H9 (cell line): ENCODE measurements at regions not wholly inside any gene's neighbourhood (a gene's known extent, or its start where the extent isn't known, plus 50 kb on each side); places are given as distances from the start of the nearest gene placed in this dataset.

Source experiments
- DNase-seq: peaks from one replicate; pipeline ENCODE4 v3.0.0-alpha.2; 2017
- H2AFZ ChIP-seq: one replicate; pipeline ENCODE4 v1.6.1; 2013; ENCODE audit warnings: mild to moderate bottlenecking, low read length, control low read depth, moderate library complexity
- H2AK5ac ChIP-seq: 2 replicates; pipeline ENCODE4 v1.6.1; 2013; ENCODE audit warnings: low read length, control low read depth, mixed read lengths; ENCODE audit not compliant: insufficient read length
- H2BK120ac ChIP-seq: one replicate; pipeline ENCODE4 v1.6.1; 2013; ENCODE audit warnings: low read depth, mild to moderate bottlenecking, low read length, control low read depth, inconsistent platforms; ENCODE audit not compliant: poor library complexity, severe bottlenecking
- H2BK12ac ChIP-seq: 2 replicates; pipeline ENCODE4 v1.6.1; 2013; ENCODE audit warnings: low read length, control low read depth, mixed read lengths, low read depth; ENCODE audit not compliant: insufficient read length
- H2BK15ac ChIP-seq: 2 replicates; pipeline ENCODE4 v1.6.1; 2013; ENCODE audit warnings: low read depth, low read length, control low read depth
- H2BK20ac ChIP-seq: one replicate; pipeline ENCODE4 v1.6.1; 2013; ENCODE audit warnings: low read depth, mild to moderate bottlenecking, low read length, control low read depth, inconsistent platforms; ENCODE audit not compliant: poor library complexity, severe bottlenecking
- H2BK5ac ChIP-seq: 2 replicates; pipeline ENCODE4 v1.6.1; 2013; ENCODE audit warnings: low read length, control low read depth, mixed read lengths; ENCODE audit not compliant: insufficient read length
- H3K14ac ChIP-seq: 2 replicates; pipeline ENCODE4 v1.6.1; 2013; ENCODE audit warnings: low read length, control low read depth; ENCODE audit not compliant: insufficient read depth
- H3K18ac ChIP-seq: 2 replicates; pipeline ENCODE4 v1.6.1; 2013; ENCODE audit warnings: low read depth, mild to moderate bottlenecking, mixed read lengths, low read length, control low read depth; ENCODE audit not compliant: insufficient read length
- H3K23ac ChIP-seq: 2 replicates; pipeline ENCODE4 v1.6.1; 2013; ENCODE audit warnings: low read length, control low read depth, mixed read lengths, low read depth; ENCODE audit not compliant: insufficient read length
- H3K23me2 ChIP-seq: 2 replicates; pipeline ENCODE4 v1.6.1; 2013; ENCODE audit warnings: low read depth, mild to moderate bottlenecking, mixed read lengths, low read length, control low read depth; ENCODE audit not compliant: insufficient read length, poor library complexity, severe bottlenecking
- H3K27ac ChIP-seq: 2 replicates; pipeline ENCODE4 v1.5.1; 2013; ENCODE audit warnings: low read length, control low read depth, mixed read lengths, low read depth; ENCODE audit not compliant: insufficient read length
- H3K27me3 ChIP-seq: 2 replicates; pipeline ENCODE4 v1.6.1; 2013; ENCODE audit warnings: low read length, control low read depth, inconsistent platforms; ENCODE audit not compliant: insufficient read depth
- H3K4ac ChIP-seq: 2 replicates; pipeline ENCODE4 v1.6.1; 2013; ENCODE audit warnings: low read depth, mild to moderate bottlenecking, control low read depth, inconsistent platforms, low read length, moderate library complexity
- H3K4me1 ChIP-seq: 2 replicates; pipeline ENCODE4 v1.6.1; 2013; ENCODE audit warnings: low read length, control low read depth, inconsistent platforms; ENCODE audit not compliant: insufficient read depth
- H3K4me2 ChIP-seq: 2 replicates; pipeline ENCODE4 v1.6.1; 2013; ENCODE audit warnings: low read length, control low read depth, mixed read lengths; ENCODE audit not compliant: insufficient read length, insufficient read depth
- H3K56ac ChIP-seq: 2 replicates; pipeline ENCODE4 v1.6.1; 2013; ENCODE audit warnings: low read depth, mild to moderate bottlenecking, mixed read lengths, low read length, control low read depth; ENCODE audit not compliant: insufficient read length
- H3K79me1 ChIP-seq: 2 replicates; pipeline ENCODE4 v1.6.1; 2013; ENCODE audit warnings: low read depth, mild to moderate bottlenecking, moderate library complexity, low read length, control low read depth, inconsistent platforms; ENCODE audit not compliant: insufficient read depth, poor library complexity, severe bottlenecking
- H3K79me2 ChIP-seq: 2 replicates; pipeline ENCODE4 v1.6.1; 2013; ENCODE audit warnings: low read length, control low read depth, inconsistent platforms; ENCODE audit not compliant: insufficient read depth
- H3K9ac ChIP-seq: 2 replicates; pipeline ENCODE4 v1.6.1; 2013; ENCODE audit warnings: low read length, control low read depth, mixed read lengths; ENCODE audit not compliant: insufficient read length; ENCODE audit errors: extremely low read depth
- H3K9me3 ChIP-seq: one replicate; pipeline ENCODE4 v1.6.1; 2013; ENCODE audit warnings: low read depth, low read length, inconsistent platforms; ENCODE audit not compliant: control insufficient read depth
- H3T11ph ChIP-seq: one replicate; pipeline ENCODE4 v1.6.1; 2013; ENCODE audit warnings: mild to moderate bottlenecking, low read length, control low read depth, inconsistent platforms
- H4K20me1 ChIP-seq: one replicate; pipeline ENCODE4 v1.6.1; 2013; ENCODE audit not compliant: control insufficient read depth, insufficient read length, insufficient read depth
- H4K5ac ChIP-seq: 2 replicates; pipeline ENCODE4 v1.6.1; 2013; ENCODE audit warnings: low read depth, mild to moderate bottlenecking, mixed read lengths, low read length, control low read depth; ENCODE audit not compliant: insufficient read length
- H4K8ac ChIP-seq: replicated peaks from 2 replicates; pipeline ENCODE4 v1.6.1; 2013; ENCODE audit warnings: low read length, control low read depth, mixed read lengths, low read depth; ENCODE audit not compliant: insufficient read length
- H4K91ac ChIP-seq: 2 replicates; pipeline ENCODE4 v1.6.1; 2013; ENCODE audit warnings: low read depth, mild to moderate bottlenecking, moderate library complexity, mixed read lengths, low read length, control low read depth; ENCODE audit not compliant: insufficient read length
- H3K27ac Mint-ChIP-seq, 3 experiments: 2 replicates in 2 of 3; 3 replicates in 1 of 3; pipeline ENCODE4 v1.8.0; 2020 to 2021; ENCODE audit warnings: mixed read lengths in 3 of 3, mild to moderate bottlenecking in 1 of 3, moderate library complexity in 1 of 3
- H3K27me3 Mint-ChIP-seq: 2 replicates; pipeline ENCODE4 v1.8.0; 2021; ENCODE audit warnings: low read depth, mild to moderate bottlenecking, moderate library complexity, mixed read lengths
- H3K36me3 Mint-ChIP-seq, 3 experiments: 2 replicates in 2 of 3; 3 replicates in 1 of 3; pipeline ENCODE4 v1.8.0; 2020 to 2021; ENCODE audit warnings: low read depth in 3 of 3, mixed read lengths in 3 of 3; ENCODE audit not compliant: insufficient read depth in 1 of 3
- H3K4me1 Mint-ChIP-seq, 2 experiments: 2 replicates each; pipeline ENCODE4 v1.8.0; 2020; ENCODE audit warnings: mixed read lengths in 2 of 2
- H3K4me3 Mint-ChIP-seq, 2 experiments: 2 replicates in 1 of 2; 3 replicates in 1 of 2; pipeline ENCODE4 v1.8.0; 2020 to 2021; ENCODE audit warnings: mild to moderate bottlenecking in 2 of 2, mixed read lengths in 2 of 2, moderate library complexity in 1 of 2
- H3K9me3 Mint-ChIP-seq, 2 experiments: 2 replicates in 1 of 2; 3 replicates in 1 of 2; pipeline ENCODE4 v1.8.0; 2020; ENCODE audit warnings: mild to moderate bottlenecking in 2 of 2, mixed read lengths in 2 of 2, moderate library complexity in 1 of 2
- CTCF ChIP-seq: fragments of 200-600 bp; sonication (generic); conservative IDR thresholded peaks from 3 replicates; pipeline ENCODE4 v1.8.0; 2021; ENCODE audit warnings: antibody characterized with exemption, mild to moderate bottlenecking
- WGBS: extraction: QIAGEN DNeasy Blood & Tissue Kit; methylation state at CpG from one replicate; pipeline ENCODE4 v1.1.7; 2013; ENCODE audit warnings: missing lambda C conversion rate, low lambda C conversion rate, mixed read lengths; ENCODE audit not compliant: insufficient read length; ENCODE audit errors: extremely low coverage; 5-methylcytosine and 5-hydroxymethylcytosine counted together

GRCh38 chr13:89968470-89968869 is 1379.0 kb upstream of the MIR17HG start:
- no CpG with 5 or more reads among the region's 2 CpGs for WGBS
- Mint-ChIP-seq H3K4me3 (no peak overlapping the region), H3K27ac (no peak overlapping the region), H3K4me1 (peaks cover 3 to 6% of the 10 kb centered on the region in 2 experiments; a peak in 1 of 4 replicates), H3K9me3 (no peaks in the 10 kb centered on the region; a peak in 1 of 5 replicates), H3K36me3 (no peaks in the 10 kb centered on the region), H3K27me3 (peaks cover 1% of the 10 kb centered on the region; the same call in 1 of the 2 replicates)
- no peak for TF ChIP-seq CTCF
- H2BK20ac ChIP-seq, result no peak overlapping the region
- H4K5ac ChIP-seq, result no peak overlapping the region
- no peak overlapping the region for H3K56ac ChIP-seq
- H3K27ac ChIP-seq, result no peak overlapping the region
- no peak overlapping the region for H2AFZ ChIP-seq
- H3K79me2 ChIP-seq, result no peaks in the 10 kb centered on the region
- H3K23me2 ChIP-seq, result no peaks in the 10 kb centered on the region
- H2BK120ac ChIP-seq, result no peak overlapping the region
- no peaks in the 10 kb centered on the region for H3K27me3 ChIP-seq
- no peak overlapping the region for H3K18ac ChIP-seq
- no peak overlapping the region for H2BK12ac ChIP-seq
- no peak overlapping the region for H3K23ac ChIP-seq
- H4K20me1 ChIP-seq, result no peaks in the 10 kb centered on the region
- no peak overlapping the region for H3K4me2 ChIP-seq
- H2AK5ac ChIP-seq, result no peak overlapping the region
- no peak overlapping the region for H2BK5ac ChIP-seq
- H2BK15ac ChIP-seq, result no peak overlapping the region
- no peak overlapping the region for H4K8ac ChIP-seq
- H3K4me1 ChIP-seq, result no peaks in the 10 kb centered on the region
- no peak overlapping the region for H3T11ph ChIP-seq
- H3K4ac ChIP-seq, result no peak overlapping the region
- no peak overlapping the region for H3K14ac ChIP-seq
- no peak for DNase-seq
- H3K9me3 ChIP-seq, result no peaks in the 10 kb centered on the region
- no peak overlapping the region for H4K91ac ChIP-seq
- no peaks in the 10 kb centered on the region for H3K79me1 ChIP-seq
- H3K9ac ChIP-seq, result no peak overlapping the region
